Calu3 (cell line): ENCODE measurements at regions not wholly inside any gene's neighbourhood (a gene's known extent, or its start where the extent isn't known, plus 50 kb on each side); places are given as distances from the start of the nearest gene placed in this dataset.

Source experiments
- BruUV-seq: library from RNA; stranded (reverse); fragments of 400-500 nt; replicated peaks from 2 replicates; lab custom pipeline; 2021; lab: Mats Ljungman, UMichigan
- CTCF ChIA-PET: fragments of 300-600 bp; sonication (Branson Sonifier 250); formaldehyde crosslinking; loops from one replicate; lab custom pipeline; 2022; ENCODE audit warnings: antibody characterized with exemption; lab: Charles Lee
- DNase-seq: peaks from one replicate; pipeline ENCODE4 v3.0.0; 2022
- H3K27ac Mint-ChIP-seq: one replicate; pipeline ENCODE4 v1.8.0; 2022; ENCODE audit warnings: mixed read lengths; ENCODE audit not compliant: unreplicated experiment
- H3K27me3 Mint-ChIP-seq: one replicate; pipeline ENCODE4 v1.8.0; 2022; ENCODE audit warnings: mixed read lengths; ENCODE audit not compliant: unreplicated experiment
- H3K36me3 Mint-ChIP-seq: one replicate; pipeline ENCODE4 v1.8.0; 2022; ENCODE audit warnings: mild to moderate bottlenecking, moderate library complexity, mixed read lengths; ENCODE audit not compliant: insufficient read depth, unreplicated experiment
- H3K4me1 Mint-ChIP-seq: one replicate; pipeline ENCODE4 v1.8.0; 2022; ENCODE audit warnings: mild to moderate bottlenecking, low read depth, mixed read lengths; ENCODE audit not compliant: unreplicated experiment
- H3K4me3 Mint-ChIP-seq: one replicate; pipeline ENCODE4 v1.8.0; 2022; ENCODE audit warnings: mild to moderate bottlenecking, low read depth, moderate library complexity, mixed read lengths; ENCODE audit not compliant: unreplicated experiment
- H3K9me3 Mint-ChIP-seq: one replicate; pipeline ENCODE4 v1.8.0; 2022; ENCODE audit warnings: low read depth, mixed read lengths; ENCODE audit not compliant: unreplicated experiment
- CTCF ChIP-seq: fragments of 200-600 bp; IDR thresholded peaks from one replicate; pipeline ENCODE4 v1.8.0; 2022; ENCODE audit warnings: antibody characterized with exemption; ENCODE audit not compliant: unreplicated experiment
- intact Hi-C: fragments of 100-400 bp; cut with micrococcal nuclease; formaldehyde crosslinking; loops from one replicate; pipeline ENCODE4 v1.10.0; 2022; ENCODE audit not compliant: unreplicated experiment

GRCh38 chr3:17910922-17911321 is 168.5 kb upstream of the TBC1D5 start:
- BruUV-seq = no TSS peak
- CTCF ChIA-PET = no interaction called here
- Mint-ChIP-seq H3K27ac (no peak overlapping the region), H3K4me3 (no peak overlapping the region), H3K4me1 (no peaks in the 10 kb centered on the region), H3K27me3 (no peaks in the 10 kb centered on the region), H3K36me3 (no peaks in the 10 kb centered on the region), H3K9me3 (no peaks in the 10 kb centered on the region)
- TF ChIP-seq CTCF = no peak
- DNase-seq = no peak
- intact Hi-C loops = no loop called here

- Mint-ChIP-seq H3K9me3 (no peaks in the 10 kb centered on the region), H3K4me3 (no peak overlapping the region), H3K27me3 (no peaks in the 10 kb centered on the region), H3K36me3 (no peaks in the 10 kb centered on the region), H3K27ac (no peak overlapping the region), H3K4me1 (no peaks in the 10 kb centered on the region)
- intact Hi-C loops = no loop called here
- DNase-seq = no peak
- CTCF ChIA-PET = no interaction called here
- no TSS peak for BruUV-seq
- TF ChIP-seq CTCF = no peak
Measured at GRCh38 chr3:17909714-17910113, 167.3 kb upstream of the TBC1D5 start.

GRCh38 chr3:17908399-17909191 is 166.2 kb upstream of the TBC1D5 start:
- CTCF ChIA-PET = no interaction called here
- no peaks in the 10 kb centered on the region for H3K27me3 Mint-ChIP-seq
- H3K27ac Mint-ChIP-seq = no peak overlapping the region
- H3K4me3 Mint-ChIP-seq = no peak overlapping the region
- H3K4me1 Mint-ChIP-seq = no peaks in the 10 kb centered on the region
- no peak for DNase-seq
- BruUV-seq = no TSS peak
- H3K9me3 Mint-ChIP-seq = no peaks in the 10 kb centered on the region
- no peak for TF ChIP-seq CTCF
- H3K36me3 Mint-ChIP-seq = no peaks in the 10 kb centered on the region
- intact Hi-C loops = no loop called here

GRCh38 chr3:17905996-17906395 is 163.6 kb upstream of the TBC1D5 start:
- no peaks in the 10 kb centered on the region for H3K36me3 Mint-ChIP-seq
- no peak for DNase-seq
- no peak overlapping the region for H3K4me3 Mint-ChIP-seq
- CTCF ChIA-PET = no interaction called here
- no peaks in the 10 kb centered on the region for H3K27me3 Mint-ChIP-seq
- TF ChIP-seq CTCF = no peak
- H3K4me1 Mint-ChIP-seq = no peaks in the 10 kb centered on the region
- intact Hi-C loops = no loop called here
- BruUV-seq = no TSS peak
- H3K27ac Mint-ChIP-seq = no peak overlapping the region
- H3K9me3 Mint-ChIP-seq = no peaks in the 10 kb centered on the region
